Right atrium auricular region (tissue), 2 donors: ENCODE measurements at regions not wholly inside any gene's neighbourhood (a gene's known extent, or its start where the extent isn't known, plus 50 kb on each side); places are given as distances from the start of the nearest gene placed in this dataset.

ENCODE experiments used
- DNase-seq: peaks from one replicate; pipeline ENCODE4 v3.0.0-alpha.2; 2019; ENCODE audit warnings: low spot score
- H3K27ac ChIP-seq, 2 donors: fragments of 200-600 bp; sonication (generic); 1 replicate in 1 of 2; 2 replicates in 1 of 2; pipeline ENCODE4 v1.5.1; 2016 to 2019
- H3K27me3 ChIP-seq, 2 donors: fragments of 200-600 bp; sonication (generic); one replicate each; pipeline versions ENCODE4 v1.5.1 to v1.6.0; 2017 to 2019
- H3K36me3 ChIP-seq: fragments of 200-600 bp; sonication (generic); one replicate; pipeline ENCODE4 v1.5.1; 2016
- H3K4me1 ChIP-seq, 2 donors: fragments of 200-600 bp; sonication (generic); one replicate each; pipeline versions ENCODE4 v1.5.1 to v1.6.0; 2017 to 2019
- H3K4me3 ChIP-seq, 2 donors: fragments of 200-600 bp; sonication (generic); 1 replicate in 1 of 2; 2 replicates in 1 of 2; pipeline ENCODE4 v1.5.1; 2017 to 2019; ENCODE audit warnings: mild to moderate bottlenecking in 1 of 2, moderate library complexity in 1 of 2
- H3K9me3 ChIP-seq, 2 donors: fragments of 200-600 bp; sonication (generic); one replicate each; pipeline ENCODE4 v1.5.1; 2019
- CTCF ChIP-seq, 2 donors: fragments of 200-600 bp; sonication (generic); IDR thresholded peaks; one replicate each; pipeline ENCODE4 v1.5.1; 2019; ENCODE audit warnings: antibody characterized with exemption in 2 of 2

- Histone ChIP-seq H3K27me3 (no peaks in the 10 kb centered on the region), H3K36me3 (no peaks in the 10 kb centered on the region), H3K9me3 (no peaks in the 10 kb centered on the region), H3K4me1 (no peaks in the 10 kb centered on the region), H3K27ac (no peak overlapping the region), H3K4me3 (no peak overlapping the region)
- TF ChIP-seq CTCF (IDR thresholded peaks at IDR 0.05), result no peak
- DNase-seq, result no peak
These were observed 57.8 kb upstream of the BOC start for GRCh38 chr3:113153499-113154107.

GRCh38 chr3:113156816-113157333 lies 54.5 kb upstream of the BOC start:
- no peaks in the 10 kb centered on the region for H3K36me3 ChIP-seq
- no peak for TF ChIP-seq CTCF (IDR thresholded peaks at IDR 0.05)
- no peak overlapping the region for H3K27ac ChIP-seq
- H3K4me3 ChIP-seq, result no peak overlapping the region
- H3K27me3 ChIP-seq, result no peaks in the 10 kb centered on the region
- H3K9me3 ChIP-seq, result no peaks in the 10 kb centered on the region
- no peaks in the 10 kb centered on the region for H3K4me1 ChIP-seq
- DNase-seq, result no peak

- no peaks in the 10 kb centered on the region for H3K36me3 ChIP-seq
- no peak for DNase-seq
- H3K27me3 ChIP-seq, result no peaks in the 10 kb centered on the region
- no peaks in the 10 kb centered on the region for H3K4me1 ChIP-seq
- H3K27ac ChIP-seq, result no peak overlapping the region
- no peak overlapping the region for H3K4me3 ChIP-seq
- H3K9me3 ChIP-seq, result no peaks in the 10 kb centered on the region
- no peak for TF ChIP-seq CTCF (IDR thresholded peaks at IDR 0.05)
These were observed 53.8 kb upstream of the BOC start for GRCh38 chr3:113157408-113158030.

- no peaks in the 10 kb centered on the region for H3K27me3 ChIP-seq
- H3K36me3 ChIP-seq, result no peaks in the 10 kb centered on the region
- no peaks in the 10 kb centered on the region for H3K9me3 ChIP-seq
- no peak overlapping the region for H3K27ac ChIP-seq
- H3K4me1 ChIP-seq, result no peaks in the 10 kb centered on the region
- DNase-seq, result no peak
- no peak for TF ChIP-seq CTCF (IDR thresholded peaks at IDR 0.05)
- no peak overlapping the region for H3K4me3 ChIP-seq
These were observed 53.2 kb upstream of the BOC start for GRCh38 chr3:113158171-113158570.
